ENCODE measurements at regions not wholly inside any gene's neighbourhood (a gene's known extent, or its start where the extent isn't known, plus 50 kb on each side); places are given as distances from the start of the nearest gene placed in this dataset.
"Not testable (repeated sequence)": the region's sequence is repeated elsewhere in the genome, so short reads cannot be mapped to it uniquely, and the experiment has no call there.

- 62% methylated on average over 10 of the region's 10 CpGs for WGBS
- Histone ChIP-seq H3K36me3 (no peaks in the 10 kb centered on the region), H3K27me3 (peaks cover 0 to 18% (median 0%) of the 10 kb centered on the region in 4 donors), H3K4me1 (no peaks in the 10 kb centered on the region), H3K4me3 (no peak overlapping the region), H3K27ac (replicated peaks in 1 of 4) (no peak overlapping the region), H3K9me3 (peaks cover 0 to 7% (median 2%) of the 10 kb centered on the region in 4 donors)
- no peak for TF ChIP-seq POLR2A (IDR thresholded peaks at IDR 0.05; ENCODE audit: low read depth)
- TF ChIP-seq POLR2AphosphoS5 (IDR thresholded peaks at IDR 0.05) = no peak
- no peak for TF ChIP-seq CTCF (IDR thresholded peaks at IDR 0.05)
- no peak for TF ChIP-seq EP300 (IDR thresholded peaks at IDR 0.05)
- no peak for DNase-seq (ENCODE audit: extremely low spot score)
- intact Hi-C loops (cut with DNase I) = no loop called here
Observed at GRCh38 chr5:179459771-179460170, 90.6 kb upstream of the RUFY1 start.

- no peaks in the 10 kb centered on the region for H3K4me1 ChIP-seq
- no peak for DNase-seq (ENCODE audit: extremely low spot score)
- no peak overlapping the region for H3K4me3 ChIP-seq
- 62% methylated on average over 8 of the region's 8 CpGs for WGBS
- H3K9me3 ChIP-seq = no peaks in the 10 kb centered on the region
- no peak for TF ChIP-seq POLR2A (IDR thresholded peaks at IDR 0.05; ENCODE audit: low read depth)
- no peak for TF ChIP-seq EP300 (IDR thresholded peaks at IDR 0.05)
- TF ChIP-seq POLR2AphosphoS5 (IDR thresholded peaks at IDR 0.05) = no peak
- no peak for TF ChIP-seq CTCF (IDR thresholded peaks at IDR 0.05)
- peaks cover 0 to 18% (median 0%) of the 10 kb centered on the region in 4 donors for H3K27me3 ChIP-seq
- intact Hi-C loops (cut with DNase I) = no loop called here
- no peak overlapping the region for H3K27ac ChIP-seq (replicated peaks in 1 of 4)
- H3K36me3 ChIP-seq = no peaks in the 10 kb centered on the region
Observed at GRCh38 chr5:179457612-179458011, 92.7 kb upstream of the RUFY1 start.

GRCh38 chr5:179456075-179456474 is 94.3 kb upstream of the RUFY1 start:
- not testable (repeated sequence) for DNase-seq (ENCODE audit: extremely low spot score)
- WGBS = 72% methylated on average over 9 of the region's 15 CpGs

DNA sequence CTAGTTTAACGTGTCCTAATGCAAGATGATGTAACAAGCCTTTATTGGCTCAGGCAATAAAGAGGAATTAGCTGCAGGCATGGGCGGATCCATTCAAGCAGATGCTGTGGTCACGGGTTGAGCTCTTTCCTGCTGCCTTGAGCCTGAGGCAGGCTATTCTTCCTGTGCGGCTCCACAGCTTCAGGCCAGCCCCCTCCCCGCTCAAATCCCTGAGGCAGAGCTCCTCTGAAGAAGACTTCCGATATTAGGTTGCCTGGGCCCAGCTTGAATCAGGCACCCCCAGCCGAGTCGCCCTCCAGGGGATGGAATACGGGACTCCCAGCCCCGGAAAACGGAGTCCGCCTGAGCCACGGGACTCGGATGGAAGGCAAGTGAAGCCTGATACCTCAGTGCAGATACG is 95.0 kb upstream of the RUFY1 start:
- no peak for DNase-seq (ENCODE audit: extremely low spot score)
- peaks cover 0 to 18% (median 0%) of the 10 kb centered on the region in 4 donors for H3K27me3 ChIP-seq
- no peak overlapping the region for H3K27ac ChIP-seq (replicated peaks in 1 of 4)
- intact Hi-C loops (cut with DNase I) = no loop called here
- WGBS = 81% methylated on average over 7 of the region's 15 CpGs
- H3K4me3 ChIP-seq = no peak overlapping the region
- no peaks in the 10 kb centered on the region for H3K9me3 ChIP-seq
- H3K36me3 ChIP-seq = no peaks in the 10 kb centered on the region
- TF ChIP-seq POLR2AphosphoS5 (IDR thresholded peaks at IDR 0.05) = no peak
- no peak for TF ChIP-seq EP300 (IDR thresholded peaks at IDR 0.05)
- no peak for TF ChIP-seq POLR2A (IDR thresholded peaks at IDR 0.05; ENCODE audit: low read depth)
- TF ChIP-seq CTCF (IDR thresholded peaks at IDR 0.05) = no peak
- no peaks in the 10 kb centered on the region for H3K4me1 ChIP-seq

More at GRCh38 chr5:179456075-179456474, 94.3 kb upstream of the RUFY1 start:
- H3K4me1 ChIP-seq; intact Hi-C loops (cut with DNase I); H3K4me3 ChIP-seq; H3K27ac ChIP-seq (replicated peaks in 1 of 4); H3K9me3 ChIP-seq; H3K36me3 ChIP-seq: not testable (repeated sequence)
- H3K27me3 ChIP-seq = peaks cover 0 to 18% (median 0%) of the 10 kb centered on the region in 4 donors

- WGBS = 76% methylated on average over 9 of the region's 9 CpGs
- intact Hi-C loops (cut with DNase I) = no loop called here
- no peak for DNase-seq (ENCODE audit: extremely low spot score)
- Histone ChIP-seq H3K4me3 (no peak overlapping the region), H3K4me1 (no peaks in the 10 kb centered on the region), H3K27ac (replicated peaks in 1 of 4) (no peak overlapping the region), H3K27me3 (peaks cover 0 to 11% (median 0%) of the 10 kb centered on the region in 4 donors), H3K9me3 (no peaks in the 10 kb centered on the region), H3K36me3 (no peaks in the 10 kb centered on the region)
- TF ChIP-seq CTCF (IDR thresholded peaks at IDR 0.05) (no peak), POLR2AphosphoS5 (IDR thresholded peaks at IDR 0.05) (no peak), POLR2A (IDR thresholded peaks at IDR 0.05; ENCODE audit: low read depth) (no peak), EP300 (IDR thresholded peaks at IDR 0.05) (no peak)
Observed at GRCh38 chr5:179454356-179454755, 96.0 kb upstream of the RUFY1 start.
